ENCODE measurements at regions not wholly inside any gene's neighbourhood (a gene's known extent, or its start where the extent isn't known, plus 50 kb on each side); places are given as distances from the start of the nearest gene placed in this dataset.

GRCh38 chr7:128165927-128166420 is 75.1 kb upstream of the LEP start:
- no peak overlapping the region for H3K4me3 ChIP-seq (ENCODE audit: low read depth, low read length)
- POLR2A ChIA-PET = no interaction called here

GRCh38 chr7:128166603-128167041 is 74.5 kb upstream of the LEP start:
- peak overlapping the region; percentile 41 for H3K4me3 ChIP-seq (ENCODE audit: low read depth, low read length)
- CTCF ChIA-PET = interaction anchor here (1.3 kb wide), 1 partner anchor 31 kb away, joined by 7 read pairs; no protein-coding TSS in a partner anchor
- no peak for TF ChIP-seq CTCF (IDR thresholded peaks at IDR 0.05; ENCODE audit: insufficient read depth, low read length, missing control alignments)
- POLR2A ChIA-PET = no interaction called here
- DNase-seq (ENCODE audit: low read depth, low spot score) = no peak

More at GRCh38 chr7:128165927-128166420, 75.1 kb upstream of the LEP start:
- no peak for TF ChIP-seq CTCF (IDR thresholded peaks at IDR 0.05; ENCODE audit: insufficient read depth, low read length, missing control alignments)
- no peak for DNase-seq (ENCODE audit: low read depth, low spot score)
- CTCF ChIA-PET = interaction anchor here (2.8 kb wide), 1 partner anchor 30 kb away, joined by 14 read pairs; no protein-coding TSS in a partner anchor

- POLR2A ChIA-PET = no interaction called here
- peak overlapping the region; percentile 41 for H3K4me3 ChIP-seq (ENCODE audit: low read depth, low read length)
- TF ChIP-seq CTCF (IDR thresholded peaks at IDR 0.05; ENCODE audit: insufficient read depth, low read length, missing control alignments) = no peak
- peak; percentile 14 for DNase-seq (ENCODE audit: low read depth, low spot score)
- CTCF ChIA-PET = interaction anchor here (1.3 kb wide), 1 partner anchor 32 kb away, joined by 7 read pairs; no protein-coding TSS in a partner anchor
Measured at GRCh38 chr7:128167042-128167701, 73.9 kb upstream of the LEP start.

- ChIA-PET POLR2A (no interaction called here), CTCF (interaction anchor here (1.2 to 1.3 kb wide), 3 partner anchors 21 to 33 kb away, joined by 3 to 7 read pairs (median 4); no protein-coding TSS in a partner anchor)
- no peak for DNase-seq (ENCODE audit: low read depth, low spot score)
- TF ChIP-seq CTCF (IDR thresholded peaks at IDR 0.05; ENCODE audit: insufficient read depth, low read length, missing control alignments) = no peak
- no peak overlapping the region; the same call in 1 of the 2 replicates for H3K4me3 ChIP-seq (ENCODE audit: low read depth, low read length)
Measured at GRCh38 chr7:128167791-128168666, 73.0 kb upstream of the LEP start.

- DNase-seq (ENCODE audit: low read depth, low spot score) = no peak
- no peak overlapping the region for H3K4me3 ChIP-seq (ENCODE audit: low read depth, low read length)
- POLR2A ChIA-PET = no interaction called here
- CTCF ChIA-PET = interaction anchor here (1.2 to 1.3 kb wide), 2 partner anchors 22 to 33 kb away, joined by 3 to 4 read pairs; no protein-coding TSS in a partner anchor
- no peak for TF ChIP-seq CTCF (IDR thresholded peaks at IDR 0.05; ENCODE audit: insufficient read depth, low read length, missing control alignments)
Measured at GRCh38 chr7:128168667-128169210, 72.3 kb upstream of the LEP start.
